ENCODE measurements at regions not wholly inside any gene's neighbourhood (a gene's known extent, or its start where the extent isn't known, plus 50 kb on each side); places are given as distances from the start of the nearest gene placed in this dataset.

GRCh38 chr3:162138509-162138908 lies 641.9 kb downstream of the OTOL1 start:
- no peak overlapping the region for H3K27ac ChIP-seq (ENCODE audit: low read depth in 1 of 2, low read length in 1 of 2)
- WGBS: 78% methylated on average over 4 of the region's 4 CpGs
- H3K4me3 ChIP-seq (ENCODE audit: low read length in 2 of 2): no peak overlapping the region
- DNase-seq (ENCODE audit: low read depth in 6 of 9, low spot score in 9 of 9): no peak
- no peaks in the 10 kb centered on the region for H3K9me3 ChIP-seq (ENCODE audit: control insufficient read depth in 2 of 2, insufficient read depth in 1 of 2, low read length in 1 of 2)
- H3K4me1 ChIP-seq (ENCODE audit: control insufficient read depth in 2 of 2, insufficient read depth in 2 of 2, low read length in 2 of 2): no peaks in the 10 kb centered on the region
- H3K27me3 ChIP-seq (ENCODE audit: control insufficient read depth in 2 of 2, insufficient read depth in 1 of 2, low read length in 1 of 2): no peaks in the 10 kb centered on the region
- H3K36me3 ChIP-seq (ENCODE audit: control insufficient read depth in 2 of 2, insufficient read depth in 2 of 2, low read length in 1 of 2): no peaks in the 10 kb centered on the region

- H3K27ac ChIP-seq (ENCODE audit: low read depth in 1 of 2, low read length in 1 of 2): no peak overlapping the region
- no peak overlapping the region for H3K4me3 ChIP-seq (ENCODE audit: low read length in 2 of 2)
- H3K9me3 ChIP-seq (ENCODE audit: control insufficient read depth in 2 of 2, insufficient read depth in 1 of 2, low read length in 1 of 2): no peaks in the 10 kb centered on the region
- WGBS: 39% methylated on average over 1 of the region's 1 CpG
- no peaks in the 10 kb centered on the region for H3K4me1 ChIP-seq (ENCODE audit: control insufficient read depth in 2 of 2, insufficient read depth in 2 of 2, low read length in 2 of 2)
- H3K36me3 ChIP-seq (ENCODE audit: control insufficient read depth in 2 of 2, insufficient read depth in 2 of 2, low read length in 1 of 2): no peaks in the 10 kb centered on the region
- H3K27me3 ChIP-seq (ENCODE audit: control insufficient read depth in 2 of 2, insufficient read depth in 1 of 2, low read length in 1 of 2): no peaks in the 10 kb centered on the region
- no peak for DNase-seq (ENCODE audit: low read depth in 6 of 9, low spot score in 9 of 9)
These were observed 643.2 kb downstream of the OTOL1 start for GRCh38 chr3:162139841-162140240.

- H3K4me3 ChIP-seq (ENCODE audit: low read length in 2 of 2): no peak overlapping the region
- H3K4me1 ChIP-seq (ENCODE audit: control insufficient read depth in 2 of 2, insufficient read depth in 2 of 2, low read length in 2 of 2): no peaks in the 10 kb centered on the region
- 75% methylated on average over 2 of the region's 2 CpGs for WGBS
- no peaks in the 10 kb centered on the region for H3K27me3 ChIP-seq (ENCODE audit: control insufficient read depth in 2 of 2, insufficient read depth in 1 of 2, low read length in 1 of 2)
- no peaks in the 10 kb centered on the region for H3K36me3 ChIP-seq (ENCODE audit: control insufficient read depth in 2 of 2, insufficient read depth in 2 of 2, low read length in 1 of 2)
- no peak overlapping the region for H3K27ac ChIP-seq (ENCODE audit: low read depth in 1 of 2, low read length in 1 of 2)
- H3K9me3 ChIP-seq (ENCODE audit: control insufficient read depth in 2 of 2, insufficient read depth in 1 of 2, low read length in 1 of 2): no peaks in the 10 kb centered on the region
- DNase-seq (ENCODE audit: low read depth in 6 of 9, low spot score in 9 of 9): no peak
These were observed 644.7 kb downstream of the OTOL1 start for GRCh38 chr3:162141272-162141791.

GRCh38 chr3:162142511-162142910 lies 645.9 kb downstream of the OTOL1 start:
- Histone ChIP-seq H3K36me3 (ENCODE audit: control insufficient read depth in 2 of 2, insufficient read depth in 2 of 2, low read length in 1 of 2) (no peaks in the 10 kb centered on the region), H3K9me3 (ENCODE audit: control insufficient read depth in 2 of 2, insufficient read depth in 1 of 2, low read length in 1 of 2) (no peaks in the 10 kb centered on the region), H3K4me1 (ENCODE audit: control insufficient read depth in 2 of 2, insufficient read depth in 2 of 2, low read length in 2 of 2) (no peaks in the 10 kb centered on the region), H3K4me3 (ENCODE audit: low read length in 2 of 2) (no peak overlapping the region), H3K27ac (ENCODE audit: low read depth in 1 of 2, low read length in 1 of 2) (no peak overlapping the region), H3K27me3 (ENCODE audit: control insufficient read depth in 2 of 2, insufficient read depth in 1 of 2, low read length in 1 of 2) (no peaks in the 10 kb centered on the region)
- no peak for DNase-seq (ENCODE audit: low read depth in 6 of 9, low spot score in 9 of 9)
- 98% methylated on average over 2 of the region's 2 CpGs for WGBS

GRCh38 chr3:162143180-162143579 lies 646.6 kb downstream of the OTOL1 start:
- DNase-seq (ENCODE audit: low read depth in 6 of 9, low spot score in 9 of 9): no peak
- Histone ChIP-seq H3K4me1 (ENCODE audit: control insufficient read depth in 2 of 2, insufficient read depth in 2 of 2, low read length in 2 of 2) (no peaks in the 10 kb centered on the region), H3K9me3 (ENCODE audit: control insufficient read depth in 2 of 2, insufficient read depth in 1 of 2, low read length in 1 of 2) (no peaks in the 10 kb centered on the region), H3K36me3 (ENCODE audit: control insufficient read depth in 2 of 2, insufficient read depth in 2 of 2, low read length in 1 of 2) (no peaks in the 10 kb centered on the region), H3K27ac (ENCODE audit: low read depth in 1 of 2, low read length in 1 of 2) (no peak overlapping the region), H3K27me3 (ENCODE audit: control insufficient read depth in 2 of 2, insufficient read depth in 1 of 2, low read length in 1 of 2) (no peaks in the 10 kb centered on the region), H3K4me3 (ENCODE audit: low read length in 2 of 2) (no peak overlapping the region)

- H3K4me3 ChIP-seq (ENCODE audit: low read length in 2 of 2): no peak overlapping the region
- 21% methylated on average over 1 of the region's 1 CpG for WGBS
- no peaks in the 10 kb centered on the region for H3K27me3 ChIP-seq (ENCODE audit: control insufficient read depth in 2 of 2, insufficient read depth in 1 of 2, low read length in 1 of 2)
- no peak for DNase-seq (ENCODE audit: low read depth in 6 of 9, low spot score in 9 of 9)
- no peaks in the 10 kb centered on the region for H3K9me3 ChIP-seq (ENCODE audit: control insufficient read depth in 2 of 2, insufficient read depth in 1 of 2, low read length in 1 of 2)
- H3K4me1 ChIP-seq (ENCODE audit: control insufficient read depth in 2 of 2, insufficient read depth in 2 of 2, low read length in 2 of 2): no peaks in the 10 kb centered on the region
- no peaks in the 10 kb centered on the region for H3K36me3 ChIP-seq (ENCODE audit: control insufficient read depth in 2 of 2, insufficient read depth in 2 of 2, low read length in 1 of 2)
- no peak overlapping the region for H3K27ac ChIP-seq (ENCODE audit: low read depth in 1 of 2, low read length in 1 of 2)
These were observed 651.4 kb downstream of the OTOL1 start for GRCh38 chr3:162147996-162148395.

GRCh38 chr3:162150790-162151189 lies 654.2 kb downstream of the OTOL1 start:
- Histone ChIP-seq H3K36me3 (ENCODE audit: control insufficient read depth in 2 of 2, insufficient read depth in 2 of 2, low read length in 1 of 2) (no peaks in the 10 kb centered on the region), H3K27me3 (ENCODE audit: control insufficient read depth in 2 of 2, insufficient read depth in 1 of 2, low read length in 1 of 2) (no peaks in the 10 kb centered on the region), H3K9me3 (ENCODE audit: control insufficient read depth in 2 of 2, insufficient read depth in 1 of 2, low read length in 1 of 2) (no peaks in the 10 kb centered on the region), H3K4me1 (ENCODE audit: control insufficient read depth in 2 of 2, insufficient read depth in 2 of 2, low read length in 2 of 2) (no peaks in the 10 kb centered on the region), H3K4me3 (ENCODE audit: low read length in 2 of 2) (no peak overlapping the region), H3K27ac (ENCODE audit: low read depth in 1 of 2, low read length in 1 of 2) (no peak overlapping the region)
- DNase-seq (ENCODE audit: low read depth in 6 of 9, low spot score in 9 of 9): no peak

- Histone ChIP-seq H3K4me1 (ENCODE audit: control insufficient read depth in 2 of 2, insufficient read depth in 2 of 2, low read length in 2 of 2) (no peaks in the 10 kb centered on the region), H3K4me3 (ENCODE audit: low read length in 2 of 2) (no peak overlapping the region), H3K9me3 (ENCODE audit: control insufficient read depth in 2 of 2, insufficient read depth in 1 of 2, low read length in 1 of 2) (no peaks in the 10 kb centered on the region), H3K27me3 (ENCODE audit: control insufficient read depth in 2 of 2, insufficient read depth in 1 of 2, low read length in 1 of 2) (no peaks in the 10 kb centered on the region), H3K36me3 (ENCODE audit: control insufficient read depth in 2 of 2, insufficient read depth in 2 of 2, low read length in 1 of 2) (no peaks in the 10 kb centered on the region), H3K27ac (ENCODE audit: low read depth in 1 of 2, low read length in 1 of 2) (no peak overlapping the region)
- WGBS: 91% methylated on average over 2 of the region's 2 CpGs
- no peak for DNase-seq (ENCODE audit: low read depth in 6 of 9, low spot score in 9 of 9)
These were observed 656.0 kb downstream of the OTOL1 start for GRCh38 chr3:162152636-162153035.

- H3K9me3 ChIP-seq (ENCODE audit: control insufficient read depth in 2 of 2, insufficient read depth in 1 of 2, low read length in 1 of 2): no peaks in the 10 kb centered on the region
- no peaks in the 10 kb centered on the region for H3K4me1 ChIP-seq (ENCODE audit: control insufficient read depth in 2 of 2, insufficient read depth in 2 of 2, low read length in 2 of 2)
- no peaks in the 10 kb centered on the region for H3K27me3 ChIP-seq (ENCODE audit: control insufficient read depth in 2 of 2, insufficient read depth in 1 of 2, low read length in 1 of 2)
- no peak overlapping the region for H3K4me3 ChIP-seq (ENCODE audit: low read length in 2 of 2)
- no peak overlapping the region for H3K27ac ChIP-seq (ENCODE audit: low read depth in 1 of 2, low read length in 1 of 2)
- no peaks in the 10 kb centered on the region for H3K36me3 ChIP-seq (ENCODE audit: control insufficient read depth in 2 of 2, insufficient read depth in 2 of 2, low read length in 1 of 2)
- DNase-seq (ENCODE audit: low read depth in 6 of 9, low spot score in 9 of 9): no peak
These were observed 665.0 kb downstream of the OTOL1 start for GRCh38 chr3:162161595-162161994.

GRCh38 chr3:162165346-162165745 lies 668.7 kb downstream of the OTOL1 start:
- Histone ChIP-seq H3K4me1 (ENCODE audit: control insufficient read depth in 2 of 2, insufficient read depth in 2 of 2, low read length in 2 of 2) (no peaks in the 10 kb centered on the region), H3K4me3 (ENCODE audit: low read length in 2 of 2) (no peak overlapping the region), H3K27me3 (ENCODE audit: control insufficient read depth in 2 of 2, insufficient read depth in 1 of 2, low read length in 1 of 2) (no peaks in the 10 kb centered on the region), H3K9me3 (ENCODE audit: control insufficient read depth in 2 of 2, insufficient read depth in 1 of 2, low read length in 1 of 2) (no peaks in the 10 kb centered on the region), H3K36me3 (ENCODE audit: control insufficient read depth in 2 of 2, insufficient read depth in 2 of 2, low read length in 1 of 2) (no peaks in the 10 kb centered on the region), H3K27ac (ENCODE audit: low read depth in 1 of 2, low read length in 1 of 2) (no peak overlapping the region)
- no peak for DNase-seq (ENCODE audit: low read depth in 6 of 9, low spot score in 9 of 9)
